Suppressor macrophage treated with lipopolysaccharide for 4 hours (primary cell): ENCODE measurements at regions not wholly inside any gene's neighbourhood (a gene's known extent, or its start where the extent isn't known, plus 50 kb on each side); places are given as distances from the start of the nearest gene placed in this dataset.
"Not testable (repeated sequence)": the region's sequence is repeated elsewhere in the genome, so short reads cannot be mapped to it uniquely, and the experiment has no call there.

Source experiments
- DNase-seq: peaks from one replicate; pipeline ENCODE4 v3.0.0-alpha.2; 2020

GRCh38 chr15:24324096-24324495 is 351.5 kb upstream of the NPAP1 start:
- not testable (repeated sequence) for DNase-seq

GRCh38 chr15:24326513-24326912 is 349.1 kb upstream of the NPAP1 start:
- not testable (repeated sequence) for DNase-seq

- not testable (repeated sequence) for DNase-seq
Measured at GRCh38 chr15:24331964-24332363, 343.6 kb upstream of the NPAP1 start.

GRCh38 chr15:24341876-24342275 is 333.7 kb upstream of the NPAP1 start:
- not testable (repeated sequence) for DNase-seq

- DNase-seq, result not testable (repeated sequence)
Measured at GRCh38 chr15:24352777-24353176, 322.8 kb upstream of the NPAP1 start.

GRCh38 chr15:24381103-24381502 is 294.5 kb upstream of the NPAP1 start:
- DNase-seq, result not testable (repeated sequence)

- DNase-seq, result not testable (repeated sequence)
Measured at GRCh38 chr15:24385258-24385657, 290.3 kb upstream of the NPAP1 start.

GRCh38 chr15:24394303-24394702 is 281.3 kb upstream of the NPAP1 start:
- DNase-seq, result no peak

GRCh38 chr15:24412649-24413048 is 262.9 kb upstream of the NPAP1 start:
- DNase-seq, result not testable (repeated sequence)

GRCh38 chr15:24426286-24427054 is 249.1 kb upstream of the NPAP1 start:
- not testable (repeated sequence) for DNase-seq

GRCh38 chr15:24427055-24427400 is 248.5 kb upstream of the NPAP1 start:
- DNase-seq, result not testable (repeated sequence)

GRCh38 chr15:24435075-24435820 is 240.3 kb upstream of the NPAP1 start:
- DNase-seq, result not testable (repeated sequence)

GRCh38 chr15:24437270-24437669 is 238.3 kb upstream of the NPAP1 start:
- not testable (repeated sequence) for DNase-seq

GRCh38 chr15:24437735-24438134 is 237.8 kb upstream of the NPAP1 start:
- DNase-seq, result not testable (repeated sequence)

- DNase-seq, result not testable (repeated sequence)
Measured at GRCh38 chr15:24477107-24478025, 198.2 kb upstream of the NPAP1 start.

- DNase-seq, result not testable (repeated sequence)
Measured at GRCh38 chr15:24485885-24486567, 189.5 kb upstream of the NPAP1 start.

GRCh38 chr15:24488164-24488907 is 187.2 kb upstream of the NPAP1 start:
- not testable (repeated sequence) for DNase-seq

- DNase-seq, result not testable (repeated sequence)
Measured at GRCh38 chr15:24505216-24505615, 170.4 kb upstream of the NPAP1 start.

GRCh38 chr15:24509714-24510113 is 165.9 kb upstream of the NPAP1 start:
- DNase-seq, result not testable (repeated sequence)

GRCh38 chr15:24511598-24511997 is 164.0 kb upstream of the NPAP1 start:
- not testable (repeated sequence) for DNase-seq

- DNase-seq, result not testable (repeated sequence)
Measured at GRCh38 chr15:24518772-24519171, 156.8 kb upstream of the NPAP1 start.

GRCh38 chr15:24531235-24531634 is 144.3 kb upstream of the NPAP1 start:
- not testable (repeated sequence) for DNase-seq
